Neural crest cell (in vitro differentiated cells): ENCODE measurements at regions not wholly inside any gene's neighbourhood (a gene's known extent, or its start where the extent isn't known, plus 50 kb on each side); places are given as distances from the start of the nearest gene placed in this dataset.

Experiments used
- DNase-seq: peaks from one replicate; pipeline ENCODE4 v3.0.0; 2021; ENCODE audit warnings: low read depth, mixed read lengths, low spot score
- H3K27ac Mint-ChIP-seq: one replicate; pipeline ENCODE4 v1.8.0; 2021; ENCODE audit warnings: mild to moderate bottlenecking, mixed read lengths; ENCODE audit not compliant: unreplicated experiment
- H3K27me3 Mint-ChIP-seq: 2 replicates; pipeline ENCODE4 v1.8.0; 2021; ENCODE audit warnings: low read depth, mild to moderate bottlenecking, mixed read lengths
- H3K36me3 Mint-ChIP-seq: 2 replicates; pipeline ENCODE4 v1.8.0; 2021; ENCODE audit warnings: low read depth, mild to moderate bottlenecking, mixed read lengths
- H3K4me1 Mint-ChIP-seq: 2 replicates; pipeline ENCODE4 v1.8.0; 2021; ENCODE audit warnings: mixed read lengths
- H3K4me3 Mint-ChIP-seq: one replicate; pipeline ENCODE4 v1.8.0; 2021; ENCODE audit warnings: mild to moderate bottlenecking, mixed read lengths
- H3K9me3 Mint-ChIP-seq: 2 replicates; pipeline ENCODE4 v1.8.0; 2021; ENCODE audit warnings: mixed read lengths
- CTCF ChIP-seq: fragments of 200-600 bp; sonication (generic); conservative IDR thresholded peaks from 2 replicates; pipeline ENCODE4 v1.5.0; 2021; ENCODE audit warnings: antibody characterized with exemption, mild to moderate bottlenecking

- DNase-seq: no peak
- peaks cover 12% of the 10 kb centered on the region for H3K4me1 Mint-ChIP-seq
- no peak overlapping the region for H3K27ac Mint-ChIP-seq
- no peaks in the 10 kb centered on the region for H3K9me3 Mint-ChIP-seq
- TF ChIP-seq CTCF: no peak
- no peaks in the 10 kb centered on the region for H3K36me3 Mint-ChIP-seq
- H3K27me3 Mint-ChIP-seq: peaks cover 92% of the 10 kb centered on the region
- no peak overlapping the region for H3K4me3 Mint-ChIP-seq
These were observed 94.1 kb upstream of the ANO1 start for GRCh38 chr11:69983897-69984438.

- Mint-ChIP-seq H3K36me3 (no peaks in the 10 kb centered on the region), H3K27ac (no peak overlapping the region), H3K4me3 (no peak overlapping the region), H3K4me1 (peaks cover 12% of the 10 kb centered on the region), H3K9me3 (no peaks in the 10 kb centered on the region), H3K27me3 (peaks cover 92% of the 10 kb centered on the region)
- TF ChIP-seq CTCF: no peak
- no peak for DNase-seq
These were observed 93.5 kb upstream of the ANO1 start for GRCh38 chr11:69984457-69985261.

GRCh38 chr11:69985331-69985640 is 92.8 kb upstream of the ANO1 start:
- Mint-ChIP-seq H3K4me1 (peaks cover 12% of the 10 kb centered on the region), H3K9me3 (no peaks in the 10 kb centered on the region), H3K27ac (no peak overlapping the region), H3K36me3 (no peaks in the 10 kb centered on the region), H3K27me3 (peaks cover 93% of the 10 kb centered on the region), H3K4me3 (no peak overlapping the region)
- no peak for DNase-seq
- no peak for TF ChIP-seq CTCF

GRCh38 chr11:69985641-69986439 is 92.3 kb upstream of the ANO1 start:
- Mint-ChIP-seq H3K27me3 (peaks cover 96% of the 10 kb centered on the region), H3K27ac (no peak overlapping the region), H3K36me3 (no peaks in the 10 kb centered on the region), H3K4me1 (peaks cover 12% of the 10 kb centered on the region), H3K9me3 (no peaks in the 10 kb centered on the region), H3K4me3 (no peak overlapping the region)
- no peak for DNase-seq
- no peak for TF ChIP-seq CTCF

GRCh38 chr11:69986440-69986787 is 91.7 kb upstream of the ANO1 start:
- TF ChIP-seq CTCF: no peak
- no peaks in the 10 kb centered on the region for H3K9me3 Mint-ChIP-seq
- H3K27me3 Mint-ChIP-seq: peaks cover 97% of the 10 kb centered on the region
- no peak for DNase-seq
- H3K36me3 Mint-ChIP-seq: no peaks in the 10 kb centered on the region
- H3K4me3 Mint-ChIP-seq: no peak overlapping the region
- H3K27ac Mint-ChIP-seq: no peak overlapping the region
- H3K4me1 Mint-ChIP-seq: peaks cover 12% of the 10 kb centered on the region
